ENCODE measurements at regions not wholly inside any gene's neighbourhood (a gene's known extent, or its start where the extent isn't known, plus 50 kb on each side); places are given as distances from the start of the nearest gene placed in this dataset.

GRCh38 chr10:59106441-59106840 lies 70.0 kb upstream of the PHYHIPL start:
- TF ChIP-seq ERG (CRISPR knock-in tag; IDR thresholded peaks at IDR 0.05) (no peak), PREB (CRISPR knock-in tag; IDR thresholded peaks at IDR 0.05; ENCODE audit: borderline replicate concordance) (no peak), NFE2L1 (CRISPR knock-in tag; IDR thresholded peaks at IDR 0.05) (no peak), ZNF425 (CRISPR knock-in tag; conservative IDR thresholded peaks at IDR 0.05) (no peak), MXD4 (CRISPR knock-in tag; IDR thresholded peaks at IDR 0.05; ENCODE audit: borderline replicate concordance) (no peak), CTCF (IDR thresholded peaks at IDR 0.05) (no peak), TP53 (CRISPR knock-in tag; IDR thresholded peaks at IDR 0.05) (no peak), ZNF263 (CRISPR knock-in tag; IDR thresholded peaks at IDR 0.05; ENCODE audit: low read depth) (no peak), FOXP1 (CRISPR knock-in tag; IDR thresholded peaks at IDR 0.05; ENCODE audit: borderline replicate concordance) (no peak)
